GM04504 (cell line): ENCODE measurements at regions not wholly inside any gene's neighbourhood (a gene's known extent, or its start where the extent isn't known, plus 50 kb on each side); places are given as distances from the start of the nearest gene placed in this dataset.

ENCODE experiments used
- DNase-seq: peaks from one replicate; pipeline ENCODE4 v3.0.0-alpha.2; 2012; ENCODE audit warnings: low read depth

- DNase-seq = no peak
These were observed 608.6 kb upstream of the MIR17HG start for GRCh38 chr13:90738881-90739280.

DNA sequence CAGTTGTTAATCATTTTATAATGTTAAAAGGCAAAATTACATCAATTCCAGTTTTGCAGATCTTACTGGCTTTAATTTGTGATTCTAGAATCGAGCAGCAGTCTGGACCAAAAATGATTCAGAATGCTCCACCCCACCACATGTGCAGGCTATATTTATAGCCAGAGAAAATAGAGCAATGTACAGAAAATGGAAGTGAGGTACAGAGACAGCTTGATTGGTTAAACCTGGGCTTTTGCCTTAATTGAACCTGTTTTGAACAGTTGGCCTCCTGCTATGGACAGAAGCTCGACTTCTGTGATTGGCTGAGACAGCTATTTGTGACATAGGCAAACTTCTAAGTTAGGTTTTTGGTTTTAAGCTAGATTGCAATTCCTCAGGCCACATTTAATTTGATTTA is 607.4 kb upstream of the MIR17HG start:
- DNase-seq = no peak

DNA sequence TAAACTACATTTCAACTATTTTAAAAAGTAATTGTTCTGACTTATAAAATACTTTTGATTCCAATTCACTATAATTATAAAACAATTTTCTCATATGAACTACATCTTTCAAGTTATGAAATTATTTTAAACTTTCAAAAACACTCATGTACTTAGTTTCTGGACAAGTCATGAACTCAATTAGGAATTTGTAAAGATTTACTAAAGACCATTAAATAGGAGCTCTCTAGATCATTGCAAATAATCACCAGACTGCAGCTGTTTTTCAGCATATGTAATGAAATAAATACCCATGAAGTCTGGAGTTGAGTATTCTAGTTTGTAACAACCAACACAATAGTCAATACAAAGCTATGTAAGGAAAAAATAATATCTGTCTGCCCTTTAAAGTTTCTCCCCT is 605.1 kb upstream of the MIR17HG start:
- no peak for DNase-seq

- DNase-seq = no peak
These were observed 601.3 kb upstream of the MIR17HG start for GRCh38 chr13:90746230-90746629.

GRCh38 chr13:90750021-90750420 is 597.5 kb upstream of the MIR17HG start:
- no peak for DNase-seq

DNA sequence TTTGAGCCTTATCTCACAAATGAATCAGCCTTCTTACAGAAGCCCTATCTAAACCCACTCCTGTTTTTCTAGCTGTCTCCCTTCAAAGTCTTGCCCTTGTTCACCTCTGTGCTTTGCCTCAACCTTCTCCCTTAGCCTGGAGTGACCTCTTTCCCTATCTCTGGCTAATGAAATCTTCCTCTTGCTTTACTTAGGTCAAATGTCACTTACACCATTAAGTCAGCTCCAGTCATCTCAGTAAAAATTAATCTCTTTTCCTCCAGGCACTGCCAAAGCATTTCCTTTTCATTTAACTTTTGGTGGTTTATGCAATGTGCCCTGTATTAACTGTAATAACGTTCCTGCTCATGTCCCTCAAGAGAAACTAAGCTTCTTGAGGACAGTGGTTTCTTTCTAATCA is 596.5 kb upstream of the MIR17HG start:
- no peak for DNase-seq

- no peak for DNase-seq
These were observed 595.4 kb upstream of the MIR17HG start for GRCh38 chr13:90752070-90752469.

- peak; percentile 1 for DNase-seq
These were observed 590.3 kb upstream of the MIR17HG start for GRCh38 chr13:90757127-90757680.

DNA sequence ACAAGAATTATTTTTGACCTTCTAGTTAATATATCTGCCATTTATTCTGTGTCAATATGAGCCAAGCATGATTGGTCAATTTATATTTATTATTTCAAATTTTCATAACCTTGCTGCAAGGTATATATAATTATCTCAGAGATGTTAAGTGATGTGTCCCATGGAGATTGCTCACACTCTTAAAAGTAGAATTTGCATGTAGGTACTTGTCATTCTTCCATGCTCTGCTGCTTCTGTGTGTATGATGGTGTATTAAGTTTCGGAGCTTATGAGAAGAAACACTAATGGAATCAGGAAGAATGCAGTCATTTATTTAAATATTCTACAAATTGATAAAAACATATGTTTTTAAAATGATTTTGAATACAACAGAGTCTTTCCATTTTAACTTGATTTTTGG is 586.8 kb upstream of the MIR17HG start:
- no peak for DNase-seq

DNA sequence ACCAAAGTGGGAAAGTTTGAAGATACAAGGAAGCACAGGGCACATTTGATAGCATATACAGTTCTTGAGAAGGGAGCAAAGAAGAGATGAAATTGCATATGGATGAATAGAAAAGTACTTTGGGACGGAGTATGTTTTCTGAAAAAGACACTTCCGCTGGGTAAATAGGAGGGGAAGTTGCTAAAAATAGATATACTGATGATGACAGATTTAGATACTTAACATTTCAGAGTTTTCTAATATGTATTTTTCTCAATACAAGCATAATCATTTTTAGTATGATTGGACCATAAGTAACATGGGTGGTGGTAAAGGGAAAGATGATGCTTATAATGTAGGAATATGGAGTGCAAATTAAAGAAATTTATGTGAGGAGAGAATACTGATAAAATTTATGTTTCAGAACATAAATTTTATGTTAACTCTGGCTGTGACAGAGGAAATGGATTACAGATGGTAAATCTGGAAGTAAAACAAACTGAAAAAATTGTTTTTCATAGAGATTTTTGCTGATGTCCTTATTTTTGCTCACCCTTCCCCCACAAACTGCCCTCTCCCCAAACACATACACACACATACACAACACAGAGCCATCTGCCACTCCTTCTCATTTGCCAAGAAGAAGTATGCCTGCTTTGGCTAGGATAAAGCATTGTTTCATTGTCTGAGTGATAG is 583.9 kb upstream of the MIR17HG start:
- no peak for DNase-seq

GRCh38 chr13:90766386-90766902 is 581.0 kb upstream of the MIR17HG start:
- DNase-seq = no peak

DNA sequence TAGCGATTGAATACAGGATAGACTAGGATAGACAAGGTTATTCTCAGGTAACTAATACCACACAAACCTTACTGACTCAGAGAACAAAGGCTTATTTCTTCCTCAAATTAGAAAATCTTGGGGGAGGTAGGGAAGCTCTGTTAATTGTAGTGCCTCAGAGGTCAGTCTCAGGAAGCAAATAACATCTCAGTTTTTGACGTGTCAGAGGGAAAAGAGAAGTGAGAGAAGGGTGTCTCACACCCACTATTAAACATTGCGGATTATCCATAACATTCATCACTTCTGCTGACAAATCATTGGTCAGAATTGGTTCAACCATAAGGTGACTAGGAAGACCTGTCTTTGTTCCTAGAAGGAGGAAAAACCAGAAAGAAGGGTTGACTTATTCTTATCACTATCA is 579.4 kb upstream of the MIR17HG start:
- no peak for DNase-seq

DNA sequence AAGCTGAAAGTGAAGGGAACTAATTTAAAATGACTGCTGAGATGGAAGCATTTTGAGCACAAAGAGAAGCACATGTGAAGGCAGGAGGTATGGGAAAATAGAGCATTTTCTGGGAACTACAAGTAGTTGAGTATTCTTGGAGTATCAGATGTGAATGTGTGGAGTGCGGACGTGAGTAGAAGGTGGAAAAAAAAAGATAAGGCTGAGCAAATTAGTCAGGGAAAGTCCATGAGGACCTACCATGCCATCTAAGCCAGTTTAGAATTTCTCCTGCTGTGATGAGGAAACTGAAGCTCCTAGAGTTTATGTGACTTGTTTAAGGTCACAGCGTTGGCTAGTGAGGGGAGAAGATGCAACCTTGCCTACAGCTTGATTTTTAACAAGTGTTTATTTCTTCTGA is 578.1 kb upstream of the MIR17HG start:
- no peak for DNase-seq

- no peak for DNase-seq
These were observed 577.2 kb upstream of the MIR17HG start for GRCh38 chr13:90770334-90770733.

GRCh38 chr13:90773681-90774080 is 573.8 kb upstream of the MIR17HG start:
- DNase-seq = no peak

DNA sequence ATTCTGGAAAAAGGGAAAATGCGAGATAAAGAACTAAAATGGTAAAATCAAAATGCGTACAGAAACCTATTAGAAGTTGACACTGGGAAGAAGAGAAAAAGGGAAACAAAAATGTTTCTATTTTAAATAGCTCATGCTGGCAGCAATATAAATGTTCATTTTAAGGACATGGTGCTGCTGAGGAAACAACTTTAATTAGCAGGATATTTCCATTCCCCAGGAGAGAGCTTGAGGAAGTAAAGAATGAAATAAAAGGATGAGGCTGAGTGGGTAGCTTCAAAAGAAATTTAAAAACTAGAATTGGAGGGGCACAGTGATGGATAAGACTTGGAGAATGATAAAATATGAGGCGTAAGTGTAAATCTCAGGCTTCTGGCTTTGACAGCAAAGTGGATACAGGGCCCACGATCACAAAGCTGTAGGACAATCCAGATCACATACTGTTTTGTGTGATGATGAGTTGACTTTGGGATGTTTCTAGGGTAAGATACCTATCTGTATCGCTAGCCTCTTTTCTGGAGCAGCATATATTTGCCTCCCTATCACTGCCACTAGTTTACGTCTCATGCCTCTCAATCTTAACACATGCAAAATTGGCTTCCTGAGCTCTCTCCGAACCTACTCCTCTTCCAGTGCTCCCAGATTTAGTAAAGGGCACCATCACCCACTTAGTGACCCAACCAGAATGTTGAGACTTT is 571.3 kb upstream of the MIR17HG start:
- no peak for DNase-seq

DNA sequence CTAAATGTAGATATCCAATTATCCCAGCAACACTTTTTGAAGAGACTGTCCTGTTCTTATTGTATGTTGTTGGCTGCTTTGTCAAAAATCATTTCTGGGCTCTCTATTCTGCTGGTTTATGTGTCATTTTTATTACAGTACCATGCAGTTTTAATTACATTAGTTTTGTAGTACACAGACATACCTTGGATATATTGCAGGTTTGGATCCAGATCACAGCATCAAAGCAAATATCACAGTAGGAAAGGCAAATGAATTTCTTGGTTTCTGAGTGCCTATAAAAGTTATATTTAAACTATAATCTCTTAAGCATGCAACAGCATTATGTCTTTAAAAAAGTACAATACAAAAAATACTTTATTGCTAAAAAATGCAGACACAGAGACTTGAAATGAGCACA is 564.2 kb upstream of the MIR17HG start:
- DNase-seq = no peak

DNA sequence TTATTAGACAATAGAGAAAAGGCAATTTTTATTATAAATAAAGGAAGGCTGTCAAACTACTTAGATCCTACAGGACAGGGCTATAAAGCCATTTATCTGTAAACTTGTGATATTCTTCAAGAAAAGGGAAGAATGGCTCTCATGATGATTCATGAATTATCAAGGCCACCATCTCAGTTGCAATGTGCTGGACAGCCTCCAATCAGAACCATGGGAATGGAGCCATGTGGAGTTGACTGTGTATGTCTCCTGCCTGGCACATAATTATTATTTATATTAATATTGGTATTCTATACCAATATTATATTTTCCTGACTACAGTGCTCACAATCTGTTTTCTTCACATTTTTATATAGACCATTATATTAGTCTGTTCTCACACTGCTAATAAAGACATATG is 560.5 kb upstream of the MIR17HG start:
- no peak for DNase-seq

DNA sequence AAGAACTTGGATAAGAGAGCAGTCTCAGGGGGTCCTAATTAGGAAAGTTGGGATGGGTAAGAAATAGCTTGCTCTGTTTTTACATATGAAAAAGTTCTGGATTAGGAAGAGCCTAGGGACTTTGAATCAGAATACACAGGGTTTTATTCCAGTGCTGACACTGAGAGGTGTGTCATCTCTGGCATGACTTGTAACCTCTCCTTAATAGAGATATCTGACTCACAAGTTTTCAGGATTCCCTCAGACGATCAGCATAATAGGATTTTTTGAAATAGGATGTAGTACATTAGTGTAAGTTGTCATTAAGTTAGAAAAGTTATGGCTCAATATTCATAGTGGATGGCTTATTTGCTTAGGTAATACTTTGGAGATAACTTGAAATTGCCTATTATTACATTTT is 555.2 kb upstream of the MIR17HG start:
- DNase-seq = no peak

GRCh38 chr13:90793261-90793820 is 554.1 kb upstream of the MIR17HG start:
- DNase-seq = no peak

GRCh38 chr13:90796474-90796873 is 551.0 kb upstream of the MIR17HG start:
- no peak for DNase-seq

- DNase-seq = no peak
These were observed 550.2 kb upstream of the MIR17HG start for GRCh38 chr13:90797335-90797734.

- DNase-seq = no peak
These were observed 549.1 kb upstream of the MIR17HG start for GRCh38 chr13:90798381-90798780.
